ENCODE measurements at regions not wholly inside any gene's neighbourhood (a gene's known extent, or its start where the extent isn't known, plus 50 kb on each side); places are given as distances from the start of the nearest gene placed in this dataset.
A peak's percentile ranks its signal among the peaks of the same experiment; 100 is the strongest.
"Not testable (repeated sequence)": the region's sequence is repeated elsewhere in the genome, so short reads cannot be mapped to it uniquely, and the experiment has no call there.

DNA sequence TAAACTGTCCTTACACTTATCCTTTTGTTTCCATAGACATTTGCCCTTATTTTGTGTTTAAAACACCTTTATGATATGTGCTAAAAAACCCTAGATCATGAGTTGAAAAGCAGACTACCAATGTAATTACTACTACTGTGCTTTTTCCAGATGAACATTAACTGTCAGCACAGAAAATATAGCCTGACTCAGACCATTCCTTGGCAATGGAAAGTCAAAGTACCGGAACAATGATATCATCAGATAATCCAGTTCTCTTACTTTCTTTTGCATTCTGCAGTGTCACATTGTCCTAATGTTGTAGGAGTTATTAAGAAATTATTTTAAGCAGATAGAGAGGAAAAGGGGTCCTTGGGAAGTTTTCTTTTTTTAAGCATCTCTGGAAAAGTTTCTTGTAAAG is 1189.0 kb upstream of the FLRT2 start:
- FAIRE-seq: no peak
- no peaks in the 10 kb centered on the region for H3K36me3 ChIP-seq
- ATAC-seq: peak in 2 of 4 donors; percentile 27 to 29
- H3K27ac ChIP-seq: no peak overlapping the region
- no peak for DNase-seq
- no peaks in the 10 kb centered on the region for H3K9me3 ChIP-seq
- TF ChIP-seq, protein P1, sequence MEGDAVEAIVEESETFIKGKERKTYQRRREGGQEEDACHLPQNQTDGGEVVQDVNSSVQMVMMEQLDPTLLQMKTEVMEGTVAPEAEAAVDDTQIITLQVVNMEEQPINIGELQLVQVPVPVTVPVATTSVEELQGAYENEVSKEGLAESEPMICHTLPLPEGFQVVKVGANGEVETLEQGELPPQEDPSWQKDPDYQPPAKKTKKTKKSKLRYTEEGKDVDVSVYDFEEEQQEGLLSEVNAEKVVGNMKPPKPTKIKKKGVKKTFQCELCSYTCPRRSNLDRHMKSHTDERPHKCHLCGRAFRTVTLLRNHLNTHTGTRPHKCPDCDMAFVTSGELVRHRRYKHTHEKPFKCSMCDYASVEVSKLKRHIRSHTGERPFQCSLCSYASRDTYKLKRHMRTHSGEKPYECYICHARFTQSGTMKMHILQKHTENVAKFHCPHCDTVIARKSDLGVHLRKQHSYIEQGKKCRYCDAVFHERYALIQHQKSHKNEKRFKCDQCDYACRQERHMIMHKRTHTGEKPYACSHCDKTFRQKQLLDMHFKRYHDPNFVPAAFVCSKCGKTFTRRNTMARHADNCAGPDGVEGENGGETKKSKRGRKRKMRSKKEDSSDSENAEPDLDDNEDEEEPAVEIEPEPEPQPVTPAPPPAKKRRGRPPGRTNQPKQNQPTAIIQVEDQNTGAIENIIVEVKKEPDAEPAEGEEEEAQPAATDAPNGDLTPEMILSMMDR (IDR thresholded peaks at IDR 0.05): no peak
- no peaks in the 10 kb centered on the region for H3K27me3 ChIP-seq
- no peak overlapping the region for H3K4me3 ChIP-seq
- H3K4me1 ChIP-seq: no peaks in the 10 kb centered on the region
- intact Hi-C loops (cut with DNase I): no loop called here
- WGBS, 2 donors: 65 to 73% methylated on average over 1 of the region's 1 CpG

DNA sequence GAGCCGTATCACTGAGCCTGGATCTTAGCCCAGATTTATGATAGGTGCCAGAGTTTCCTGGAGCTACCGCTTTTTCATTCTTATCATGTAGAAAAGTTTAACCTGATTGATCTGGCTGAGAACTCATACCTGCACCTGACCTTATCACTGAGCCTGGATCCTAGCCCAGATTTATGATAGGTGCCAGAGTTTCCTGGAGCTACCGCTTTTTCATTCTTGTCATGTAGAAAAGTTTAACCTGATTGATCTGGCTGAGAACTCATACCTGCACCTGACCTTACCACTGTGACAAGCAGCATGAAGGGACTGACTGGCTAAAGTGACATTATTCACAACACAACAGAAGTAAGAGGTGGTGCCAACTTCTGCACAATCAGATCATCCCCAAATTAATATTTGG is 1188.1 kb upstream of the FLRT2 start:
- H3K27me3 ChIP-seq; intact Hi-C loops (cut with DNase I); H3K9me3 ChIP-seq; H3K36me3 ChIP-seq; H3K4me1 ChIP-seq; H3K27ac ChIP-seq; H3K4me3 ChIP-seq; FAIRE-seq: not testable (repeated sequence)
- WGBS, 2 donors: 12% methylated on average over 3 of the region's 3 CpGs
- DNase-seq (peak in 3 of 6 donors; percentile 14 to 29 (median 29)), ATAC-seq (peak; percentile 72 to 95 (median 78))

DNA sequence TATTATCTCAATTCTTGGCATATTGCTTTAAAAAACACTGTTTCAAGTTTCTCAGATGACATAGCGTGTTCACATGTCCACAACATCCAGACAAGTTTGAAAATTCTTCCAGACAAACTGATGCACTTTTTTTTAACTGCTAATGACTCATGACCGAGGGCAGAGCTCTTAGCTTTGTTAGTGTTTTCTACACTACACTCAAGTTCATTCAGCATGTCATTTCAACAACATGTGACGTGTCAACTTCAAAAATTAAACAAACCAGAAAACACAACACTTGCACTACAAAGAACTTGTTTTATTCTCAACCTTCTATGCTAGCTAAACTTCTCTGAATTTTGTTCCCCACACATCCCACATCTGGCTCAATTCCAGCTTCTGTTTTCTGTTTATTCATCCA is 1186.3 kb upstream of the FLRT2 start:
- intact Hi-C loops (cut with DNase I): no loop called here
- WGBS, 2 donors: 86 to 94% methylated on average over 3 of the region's 3 CpGs
- H3K27me3 ChIP-seq: no peaks in the 10 kb centered on the region
- no peak overlapping the region for H3K4me3 ChIP-seq
- TF ChIP-seq, protein P1 (IDR thresholded peaks at IDR 0.05): no peak
- ATAC-seq (no peak), DNase-seq (no peak), FAIRE-seq (no peak)
- H3K36me3 ChIP-seq: no peaks in the 10 kb centered on the region
- no peaks in the 10 kb centered on the region for H3K4me1 ChIP-seq
- H3K9me3 ChIP-seq: no peaks in the 10 kb centered on the region
- H3K27ac ChIP-seq: no peak overlapping the region

DNA sequence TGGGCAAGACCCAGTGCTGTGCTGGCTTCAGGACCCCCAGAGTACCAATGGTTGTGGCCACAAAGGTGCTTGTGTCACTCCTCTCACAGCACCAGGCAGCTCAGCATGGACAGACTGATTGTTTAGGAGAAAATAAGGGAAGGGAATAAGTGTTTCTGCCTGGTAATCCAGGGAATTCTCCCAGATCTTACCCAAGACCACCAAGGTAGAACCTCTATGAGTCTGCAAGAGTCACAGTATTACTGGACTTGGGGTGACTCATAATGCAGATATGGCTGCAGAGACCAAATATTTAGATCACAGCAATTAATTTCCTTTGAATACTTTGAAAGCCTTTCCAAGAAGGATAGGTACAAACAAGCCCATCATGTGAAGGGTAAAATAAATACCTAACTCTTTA is 1178.3 kb upstream of the FLRT2 start:
- no peaks in the 10 kb centered on the region for H3K4me1 ChIP-seq
- TF ChIP-seq, protein P1 (IDR thresholded peaks at IDR 0.05): no peak
- no peaks in the 10 kb centered on the region for H3K36me3 ChIP-seq
- no peak overlapping the region for H3K4me3 ChIP-seq
- H3K27ac ChIP-seq: no peak overlapping the region
- no peaks in the 10 kb centered on the region for H3K27me3 ChIP-seq
- H3K9me3 ChIP-seq: no peaks in the 10 kb centered on the region
- DNase-seq (no peak), FAIRE-seq (no peak), ATAC-seq (no peak)
- intact Hi-C loops (cut with DNase I): no loop called here

DNA sequence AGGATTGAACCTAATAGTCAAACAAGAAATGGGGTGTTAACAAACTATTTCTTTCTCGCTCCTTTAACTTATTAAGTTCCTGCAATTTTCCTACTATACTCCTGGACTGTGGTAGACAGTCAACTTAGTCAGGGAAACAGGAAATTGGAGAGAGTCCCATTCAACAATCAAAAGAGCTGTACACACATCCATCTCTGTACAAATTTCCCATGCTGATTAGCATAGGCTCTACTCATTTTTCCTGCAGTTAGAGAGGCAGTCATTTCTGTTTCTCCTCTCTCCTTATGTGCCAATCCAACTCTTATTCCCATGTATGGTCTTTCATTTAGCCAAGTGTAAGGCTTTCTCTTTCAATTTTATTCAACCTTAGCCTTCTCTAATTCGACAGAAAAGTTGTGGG is 1168.5 kb upstream of the FLRT2 start:
- TF ChIP-seq, protein P1 (IDR thresholded peaks at IDR 0.05): no peak
- FAIRE-seq (no peak), DNase-seq (no peak), ATAC-seq (peak; percentile 71 to 85 (median 75))
- Histone ChIP-seq H3K36me3 (no peaks in the 10 kb centered on the region), H3K27ac (no peak overlapping the region), H3K27me3 (no peaks in the 10 kb centered on the region), H3K4me3 (no peak overlapping the region), H3K4me1 (no peaks in the 10 kb centered on the region), H3K9me3 (no peaks in the 10 kb centered on the region)
- WGBS, 2 donors: 50 to 69% methylated on average over 2 of the region's 2 CpGs
- intact Hi-C loops (cut with DNase I): no loop called here

DNA sequence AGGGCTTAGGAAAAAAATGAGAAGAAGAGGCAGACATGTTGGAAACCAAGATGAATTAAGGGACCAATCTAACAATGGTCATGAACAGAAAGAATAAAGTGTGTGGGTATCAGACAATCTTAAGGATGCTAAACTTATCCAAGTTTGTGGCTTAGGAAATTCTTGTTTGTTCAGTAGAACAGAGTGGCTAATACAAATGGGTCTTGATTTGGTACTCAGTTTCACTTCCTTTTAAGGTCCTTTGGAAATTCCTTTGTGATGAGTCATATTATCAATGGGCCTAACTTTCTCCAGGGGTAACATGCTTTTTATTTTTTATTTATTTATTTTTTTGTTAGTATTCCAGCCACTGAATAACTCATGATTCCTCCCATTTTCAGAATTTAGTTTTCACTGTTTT is 1154.7 kb upstream of the FLRT2 start:
- FAIRE-seq (no peak), ATAC-seq (no peak), DNase-seq (no peak)
- Histone ChIP-seq H3K4me1 (no peaks in the 10 kb centered on the region), H3K9me3 (no peaks in the 10 kb centered on the region), H3K27me3 (no peaks in the 10 kb centered on the region), H3K36me3 (no peaks in the 10 kb centered on the region), H3K4me3 (no peak overlapping the region), H3K27ac (no peak overlapping the region)
- TF ChIP-seq, protein P1 (IDR thresholded peaks at IDR 0.05): no peak
- intact Hi-C loops (cut with DNase I): no loop called here
